Activated naive CD4-positive, alpha-beta T cell treated with Interleukin-2 at 50 U/mL for 16 hours (primary cell): ENCODE measurements at regions not wholly inside any gene's neighbourhood (a gene's known extent, or its start where the extent isn't known, plus 50 kb on each side); places are given as distances from the start of the nearest gene placed in this dataset.
"Not testable (repeated sequence)": the region's sequence is repeated elsewhere in the genome, so short reads cannot be mapped to it uniquely, and the experiment has no call there.

Experiments
- DNase-seq: peaks from one replicate; pipeline ENCODE4 v3.0.0-alpha.2; 2020

- no peak for DNase-seq
These were observed 111.6 kb upstream of the PTPN13 start for GRCh38 chr4:86482306-86483172.

GRCh38 chr4:86483173-86483490 is 111.0 kb upstream of the PTPN13 start:
- DNase-seq = no peak

- no peak for DNase-seq
These were observed 110.3 kb upstream of the PTPN13 start for GRCh38 chr4:86483773-86484172.

GRCh38 chr4:86484241-86484640 is 109.9 kb upstream of the PTPN13 start:
- DNase-seq = no peak

- DNase-seq = no peak
These were observed 106.3 kb upstream of the PTPN13 start for GRCh38 chr4:86487738-86488348.

- no peak for DNase-seq
These were observed 100.7 kb upstream of the PTPN13 start for GRCh38 chr4:86493460-86493859.

GRCh38 chr4:86496094-86497080 is 97.7 kb upstream of the PTPN13 start:
- peak; percentile 32 for DNase-seq

GRCh38 chr4:86497131-86497530 is 97.0 kb upstream of the PTPN13 start:
- DNase-seq = no peak

GRCh38 chr4:86497980-86498862 is 95.9 kb upstream of the PTPN13 start:
- DNase-seq = no peak

- DNase-seq = no peak
These were observed 95.3 kb upstream of the PTPN13 start for GRCh38 chr4:86498863-86499166.

GRCh38 chr4:86500527-86500926 is 93.6 kb upstream of the PTPN13 start:
- DNase-seq = no peak

- no peak for DNase-seq
These were observed 92.0 kb upstream of the PTPN13 start for GRCh38 chr4:86502081-86502480.

GRCh38 chr4:86506591-86506990 is 87.5 kb upstream of the PTPN13 start:
- no peak for DNase-seq

GRCh38 chr4:86508436-86508835 is 85.7 kb upstream of the PTPN13 start:
- DNase-seq = no peak

GRCh38 chr4:86511590-86511989 is 82.5 kb upstream of the PTPN13 start:
- DNase-seq = no peak

- DNase-seq = no peak
These were observed 81.5 kb upstream of the PTPN13 start for GRCh38 chr4:86512631-86513030.

GRCh38 chr4:86515963-86516362 is 78.2 kb upstream of the PTPN13 start:
- not testable (repeated sequence) for DNase-seq

- no peak for DNase-seq
These were observed 72.6 kb upstream of the PTPN13 start for GRCh38 chr4:86521373-86521969.

GRCh38 chr4:86522349-86522748 is 71.8 kb upstream of the PTPN13 start:
- no peak for DNase-seq

- no peak for DNase-seq
These were observed 70.8 kb upstream of the PTPN13 start for GRCh38 chr4:86523333-86523732.

- not testable (repeated sequence) for DNase-seq
These were observed 66.4 kb upstream of the PTPN13 start for GRCh38 chr4:86527713-86528112.

- no peak for DNase-seq
These were observed 64.7 kb upstream of the PTPN13 start for GRCh38 chr4:86529436-86529835.
